Esophagus squamous epithelium (tissue), 4 donors: ENCODE measurements at regions not wholly inside any gene's neighbourhood (a gene's known extent, or its start where the extent isn't known, plus 50 kb on each side); places are given as distances from the start of the nearest gene placed in this dataset.

Source experiments
- CTCF ChIP-seq, 6 experiments: fragments of 450-650 bp in 4 of 6; fragments of 200-600 bp in 2 of 6; sonication (generic) in 2 of 6; IDR thresholded peaks; one replicate each; pipeline ENCODE4 v1.5.1; 2016 to 2019; ENCODE audit warnings: antibody characterized with exemption in 6 of 6, mild to moderate bottlenecking in 4 of 6, moderate library complexity in 4 of 6
- POLR2A ChIP-seq, 4 donors: fragments of 450-650 bp; IDR thresholded peaks; one replicate each; pipeline ENCODE4 v1.6.1; 2017; ENCODE audit warnings: antibody characterized with exemption in 4 of 4, mild to moderate bottlenecking in 4 of 4, moderate library complexity in 3 of 4

GRCh38 chr1:222020553-222020952 is 278.7 kb upstream of the DUSP10 start:
- TF ChIP-seq CTCF (IDR thresholded peaks at IDR 0.05) (no peak), POLR2A (IDR thresholded peaks at IDR 0.05) (no peak)
